Activated CD8-positive, alpha-beta T cell treated with anti-CD3 and anti-CD28 coated beads, Interleukin-2, amount 10 ng/mL, durations not matched to agents 7 days and 5 days (primary cell): ENCODE measurements at regions not wholly inside any gene's neighbourhood (a gene's known extent, or its start where the extent isn't known, plus 50 kb on each side); places are given as distances from the start of the nearest gene placed in this dataset.
"Not testable (repeated sequence)": the region's sequence is repeated elsewhere in the genome, so short reads cannot be mapped to it uniquely, and the experiment has no call there.

Experiments used
- ATAC-seq: fragments of 150-1000 bp; cut with Tn5 transposase; one replicate; pipeline ENCODE4 v1.10.0; 2021; ENCODE audit warnings: moderate library complexity
- CTCF ChIA-PET: fragments of 350-600 bp; sonication (Branson Sonifier 250); formaldehyde crosslinking; loops from one replicate; lab custom pipeline; 2021; ENCODE audit warnings: antibody characterized with exemption; lab: Charles Lee
- POLR2A ChIA-PET: fragments of 350-600 bp; sonication (Branson Sonifier 250); formaldehyde crosslinking; loops from one replicate; lab custom pipeline; 2021; ENCODE audit warnings: antibody characterized with exemption; lab: Charles Lee
- DNase-seq: peaks from one replicate; pipeline ENCODE4 v3.0.0-alpha.2; 2020
- H3K27ac Mint-ChIP-seq: one replicate; pipeline ENCODE4 v1.8.0; 2021; ENCODE audit warnings: mild to moderate bottlenecking, mixed read lengths
- H3K27me3 Mint-ChIP-seq: one replicate; pipeline ENCODE4 v1.8.0; 2021; ENCODE audit warnings: low read depth, mixed read lengths
- H3K36me3 Mint-ChIP-seq: one replicate; pipeline ENCODE4 v1.8.0; 2021; ENCODE audit warnings: low read depth, mixed read lengths
- H3K4me1 Mint-ChIP-seq: one replicate; pipeline ENCODE4 v1.8.0; 2021; ENCODE audit warnings: low read depth, mixed read lengths
- H3K4me3 Mint-ChIP-seq: one replicate; pipeline ENCODE4 v1.8.0; 2021; ENCODE audit warnings: mild to moderate bottlenecking, mixed read lengths
- H3K9me3 Mint-ChIP-seq: one replicate; pipeline ENCODE4 v1.8.0; 2022; ENCODE audit warnings: mixed read lengths; ENCODE audit not compliant: insufficient read depth

DNA sequence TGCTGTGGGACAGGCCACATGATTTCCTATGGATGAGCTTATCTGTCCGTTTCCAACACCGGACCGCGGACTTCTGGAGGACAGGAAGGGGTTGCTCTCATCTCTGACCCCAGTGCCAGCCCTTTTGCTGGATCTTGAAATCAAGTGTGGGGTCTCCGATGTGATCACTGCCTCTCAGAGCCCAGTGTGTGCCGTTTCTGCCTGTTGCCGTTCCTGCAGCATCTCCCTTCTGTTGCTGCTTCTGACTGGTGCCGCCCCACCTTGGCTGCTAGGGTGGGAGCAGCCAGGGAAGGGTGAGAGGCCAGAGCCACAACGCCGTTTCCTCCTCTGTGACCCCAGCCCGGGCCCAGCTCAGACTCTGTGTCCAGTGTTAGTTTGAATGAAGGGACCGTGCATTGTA lies 67.3 kb upstream of the WNT4 start:
- Mint-ChIP-seq H3K4me3 (no peak overlapping the region), H3K27me3 (peaks cover 57% of the 10 kb centered on the region), H3K36me3 (no peaks in the 10 kb centered on the region), H3K4me1 (no peaks in the 10 kb centered on the region), H3K27ac (no peak overlapping the region), H3K9me3 (no peaks in the 10 kb centered on the region)
- POLR2A ChIA-PET, result no interaction called here
- ATAC-seq (no peak), DNase-seq (no peak)
- CTCF ChIA-PET, result no interaction called here

DNA sequence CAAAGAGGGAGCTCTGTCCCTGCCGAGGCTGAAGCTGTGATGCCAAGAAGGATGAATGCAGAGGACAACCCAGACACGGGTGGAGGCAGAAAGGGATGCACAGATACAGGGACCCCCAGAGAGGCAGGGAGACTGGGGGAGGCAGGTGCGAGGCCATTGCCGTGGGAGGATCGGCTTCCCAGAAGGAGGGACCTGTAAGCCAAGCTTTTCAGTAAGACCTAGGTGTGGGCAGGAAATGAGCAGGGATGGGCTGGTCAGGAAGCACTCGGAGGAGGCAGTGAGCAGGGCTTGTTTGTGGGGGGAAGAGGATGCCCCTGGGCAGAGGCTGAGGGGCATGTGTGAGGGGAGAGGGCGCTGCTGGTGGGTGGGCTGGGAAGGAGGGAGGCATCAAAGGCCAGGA lies 67.7 kb upstream of the WNT4 start:
- Mint-ChIP-seq H3K36me3 (no peaks in the 10 kb centered on the region), H3K27me3 (peaks cover 57% of the 10 kb centered on the region), H3K27ac (no peak overlapping the region), H3K4me1 (no peaks in the 10 kb centered on the region), H3K9me3 (no peaks in the 10 kb centered on the region), H3K4me3 (no peak overlapping the region)
- ChIA-PET CTCF (no interaction called here), POLR2A (no interaction called here)
- ATAC-seq (no peak), DNase-seq (no peak)

DNA sequence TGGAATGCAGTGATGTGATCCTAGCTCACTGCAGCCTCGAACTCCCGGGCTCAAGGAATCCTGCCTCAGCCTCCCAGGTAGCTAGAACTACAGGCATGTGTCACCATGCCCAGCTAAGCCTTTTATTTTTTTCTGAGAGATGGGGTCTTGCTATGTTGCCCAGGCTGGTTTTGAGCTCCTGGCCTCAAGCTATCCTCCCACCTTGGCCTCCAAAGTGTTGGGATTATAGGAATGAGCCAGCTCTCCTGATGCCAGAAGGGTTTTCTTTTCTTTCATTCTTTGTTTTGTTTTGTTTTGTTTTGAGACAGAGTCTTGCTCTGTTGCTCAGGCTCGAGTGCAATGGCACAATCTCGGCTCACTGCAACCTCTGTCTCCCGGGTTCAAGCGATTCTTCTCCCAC lies 68.6 kb upstream of the WNT4 start:
- CTCF ChIA-PET, H3K4me3 Mint-ChIP-seq, ATAC-seq, H3K4me1 Mint-ChIP-seq, DNase-seq, H3K27ac Mint-ChIP-seq, H3K36me3 Mint-ChIP-seq, H3K9me3 Mint-ChIP-seq, POLR2A ChIA-PET: not testable (repeated sequence)
- peaks cover 58% of the 10 kb centered on the region for H3K27me3 Mint-ChIP-seq

GRCh38 chr1:22212400-22213233 lies 69.7 kb upstream of the WNT4 start:
- no peak for DNase-seq
- peaks cover 51% of the 10 kb centered on the region for H3K27me3 Mint-ChIP-seq
- H3K36me3 Mint-ChIP-seq, result no peaks in the 10 kb centered on the region
- POLR2A ChIA-PET, result interaction anchor here (1.0 kb wide), 1 partner anchor 21 kb away, joined by 3 read pairs; no protein-coding TSS in a partner anchor
- H3K27ac Mint-ChIP-seq, result no peak overlapping the region
- ATAC-seq, result no peak
- no peak overlapping the region for H3K4me3 Mint-ChIP-seq
- H3K4me1 Mint-ChIP-seq, result no peaks in the 10 kb centered on the region
- CTCF ChIA-PET, result no interaction called here
- no peaks in the 10 kb centered on the region for H3K9me3 Mint-ChIP-seq

DNA sequence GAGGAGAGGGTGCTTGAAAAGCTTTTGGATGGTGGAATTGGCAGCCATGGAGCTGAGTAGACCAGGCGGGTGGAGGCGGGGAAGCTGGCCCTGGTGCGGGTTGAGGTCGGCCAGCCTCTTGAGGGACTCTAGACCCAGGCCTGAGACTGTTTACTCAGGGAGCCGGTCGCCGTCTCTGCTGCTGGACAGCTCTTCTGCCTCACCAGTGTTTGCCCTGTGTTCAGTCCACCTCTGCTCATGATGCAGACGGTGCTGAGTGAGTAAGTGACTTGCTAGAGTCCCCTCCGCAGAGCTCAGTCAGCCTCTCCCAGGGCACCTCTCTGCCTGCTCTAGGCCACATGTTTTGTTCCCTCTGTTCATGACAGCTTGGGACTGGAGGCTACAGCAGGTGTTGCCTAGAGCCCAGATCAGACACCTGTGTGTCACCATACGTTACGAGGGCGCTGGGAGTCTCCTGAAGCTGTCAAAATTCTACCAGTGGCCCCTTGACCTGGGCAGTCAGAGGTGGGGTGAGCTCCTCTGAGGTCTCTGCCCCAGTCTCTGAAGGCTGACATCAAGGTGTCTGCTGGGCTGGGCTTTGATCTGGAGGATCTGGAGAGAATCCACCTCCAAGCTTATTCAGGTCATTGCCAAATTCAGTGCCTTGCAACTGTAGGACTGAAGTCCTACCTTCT lies 73.5 kb upstream of the WNT4 start:
- POLR2A ChIA-PET, result interaction anchor here (1.1 kb wide), 1 partner anchor 128 kb away, joined by 3 read pairs; no protein-coding TSS in a partner anchor
- H3K27me3 Mint-ChIP-seq, result peaks cover 22% of the 10 kb centered on the region
- no peak overlapping the region for H3K27ac Mint-ChIP-seq
- CTCF ChIA-PET, result no interaction called here
- no peaks in the 10 kb centered on the region for H3K4me1 Mint-ChIP-seq
- no peaks in the 10 kb centered on the region for H3K36me3 Mint-ChIP-seq
- no peak overlapping the region for H3K4me3 Mint-ChIP-seq
- DNase-seq (no peak), ATAC-seq (no peak)
- no peaks in the 10 kb centered on the region for H3K9me3 Mint-ChIP-seq

- Mint-ChIP-seq H3K4me3 (no peak overlapping the region), H3K27ac (no peak overlapping the region)
- POLR2A ChIA-PET, result no interaction called here
Observed at GRCh38 chr1:22216966-22217365, 74.1 kb upstream of the WNT4 start.

DNA sequence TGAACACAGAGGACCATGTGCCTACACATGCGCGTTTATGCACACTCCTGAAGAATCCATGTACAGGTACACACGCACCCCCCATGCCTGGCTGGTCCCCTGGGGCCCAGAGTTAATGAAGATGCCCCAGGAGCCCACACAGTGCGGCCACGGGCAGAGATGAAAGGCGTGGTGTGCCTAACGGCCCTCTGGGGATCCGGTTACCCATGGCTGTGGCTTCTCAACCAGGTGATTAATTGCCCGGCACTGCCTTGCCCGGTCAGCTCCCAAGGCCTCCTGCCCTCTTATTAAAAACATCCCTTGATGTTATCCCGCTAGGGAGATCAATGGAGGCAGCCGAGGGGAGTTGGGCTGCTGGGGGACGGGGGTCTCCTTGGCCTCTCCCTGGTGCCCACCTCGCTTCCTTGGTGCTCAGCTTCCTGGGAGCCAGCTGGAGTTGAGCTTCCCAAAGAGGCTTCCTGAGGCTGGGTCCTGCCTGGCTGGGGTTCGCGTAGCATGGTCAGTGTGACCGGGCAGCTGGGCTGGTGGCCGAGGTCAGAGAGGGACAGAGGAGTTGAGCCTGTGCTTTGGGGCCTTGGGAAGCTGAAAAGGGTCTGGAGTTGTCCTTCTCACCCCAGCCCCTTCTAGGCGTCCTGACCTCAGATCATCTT lies 75.0 kb upstream of the WNT4 start:
- Mint-ChIP-seq H3K27me3 (peaks cover 17% of the 10 kb centered on the region), H3K9me3 (no peaks in the 10 kb centered on the region), H3K4me1 (no peaks in the 10 kb centered on the region), H3K27ac (no peak overlapping the region), H3K36me3 (no peaks in the 10 kb centered on the region), H3K4me3 (no peak overlapping the region)
- DNase-seq (no peak), ATAC-seq (no peak)
- CTCF ChIA-PET, result no interaction called here
- POLR2A ChIA-PET, result no interaction called here

More at GRCh38 chr1:22216966-22217365, 74.1 kb upstream of the WNT4 start:
- no peaks in the 10 kb centered on the region for H3K4me1 Mint-ChIP-seq
- peaks cover 21% of the 10 kb centered on the region for H3K27me3 Mint-ChIP-seq
- no peak for ATAC-seq
- CTCF ChIA-PET, result no interaction called here
- H3K9me3 Mint-ChIP-seq, result no peaks in the 10 kb centered on the region
- no peak for DNase-seq
- H3K36me3 Mint-ChIP-seq, result no peaks in the 10 kb centered on the region

- H3K9me3 Mint-ChIP-seq, result no peaks in the 10 kb centered on the region
- no peak overlapping the region for H3K27ac Mint-ChIP-seq
- no peaks in the 10 kb centered on the region for H3K4me1 Mint-ChIP-seq
- no peak for ATAC-seq
- no peak overlapping the region for H3K4me3 Mint-ChIP-seq
- ChIA-PET CTCF (no interaction called here), POLR2A (no interaction called here)
- H3K36me3 Mint-ChIP-seq, result no peaks in the 10 kb centered on the region
- peaks cover 12% of the 10 kb centered on the region for H3K27me3 Mint-ChIP-seq
- no peak for DNase-seq
Observed at GRCh38 chr1:22218618-22219250, 75.8 kb upstream of the WNT4 start.

DNA sequence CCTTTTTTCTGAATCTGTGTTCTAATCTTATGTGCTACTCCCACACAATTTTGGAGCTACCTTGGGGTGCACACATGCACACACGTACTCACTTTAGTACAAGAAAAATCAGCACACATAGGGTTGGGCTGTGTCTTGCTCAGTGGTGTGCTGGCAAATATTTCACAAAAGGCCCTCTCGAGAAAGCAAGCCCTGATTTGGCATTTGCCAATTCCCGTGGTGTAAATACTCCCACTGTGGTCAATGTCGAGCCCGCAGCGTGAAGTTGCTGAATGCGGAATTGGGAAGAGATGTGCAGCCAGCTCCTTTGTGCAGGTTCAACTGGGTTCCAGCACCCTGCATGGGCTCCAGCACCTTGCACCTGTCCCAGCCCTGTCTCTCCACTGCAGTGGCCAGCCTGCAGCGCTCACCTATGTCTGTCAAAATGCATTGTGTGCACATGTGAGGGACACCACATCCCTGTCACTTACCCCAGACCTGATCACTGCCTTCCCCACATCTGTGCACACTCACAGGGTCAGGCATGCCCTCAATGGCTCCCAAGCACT lies 78.4 kb upstream of the WNT4 start:
- Mint-ChIP-seq H3K36me3 (no peaks in the 10 kb centered on the region), H3K27me3 (peaks cover 7% of the 10 kb centered on the region), H3K27ac (no peak overlapping the region), H3K9me3 (no peaks in the 10 kb centered on the region), H3K4me3 (no peak overlapping the region), H3K4me1 (no peaks in the 10 kb centered on the region)
- ATAC-seq, result no peak
- ChIA-PET CTCF (no interaction called here), POLR2A (no interaction called here)
- DNase-seq, result no peak

- Mint-ChIP-seq H3K9me3 (no peaks in the 10 kb centered on the region), H3K36me3 (no peaks in the 10 kb centered on the region), H3K4me1 (no peaks in the 10 kb centered on the region), H3K27me3 (peaks cover 7% of the 10 kb centered on the region), H3K4me3 (no peak overlapping the region), H3K27ac (no peak overlapping the region)
- CTCF ChIA-PET, result no interaction called here
- ATAC-seq, result no peak
- POLR2A ChIA-PET, result no interaction called here
- DNase-seq, result no peak
Observed at GRCh38 chr1:22222723-22223122, 79.8 kb upstream of the WNT4 start.

GRCh38 chr1:22223176-22223575 lies 80.3 kb upstream of the WNT4 start:
- Mint-ChIP-seq H3K27me3 (peaks cover 7% of the 10 kb centered on the region), H3K36me3 (no peaks in the 10 kb centered on the region), H3K27ac (no peak overlapping the region), H3K9me3 (no peaks in the 10 kb centered on the region), H3K4me1 (no peaks in the 10 kb centered on the region), H3K4me3 (no peak overlapping the region)
- DNase-seq (no peak), ATAC-seq (no peak)
- ChIA-PET POLR2A (no interaction called here), CTCF (no interaction called here)
